Stimulated activated CD4-positive, alpha-beta T cell treated with anti-CD3 and anti-CD28 coated beads, TNF-alpha, amount 100 ng/mL, for 4 hours (primary cell): ENCODE measurements at regions not wholly inside any gene's neighbourhood (a gene's known extent, or its start where the extent isn't known, plus 50 kb on each side); places are given as distances from the start of the nearest gene placed in this dataset.

Experiments
- DNase-seq, 3 experiments: peaks; one replicate each; pipeline ENCODE4 v3.0.0-alpha.2; 2020; ENCODE audit warnings: low read depth in 3 of 3

GRCh38 chr6:165825256-165825815, 162.3 kb upstream of the PDE10A start:
- DNase-seq, result no peak

GRCh38 chr6:165823609-165824326, 160.7 kb upstream of the PDE10A start:
- no peak for DNase-seq

GRCh38 chr6:165822501-165822900, 159.5 kb upstream of the PDE10A start:
- no peak for DNase-seq

GRCh38 chr6:165821754-165822153, 158.7 kb upstream of the PDE10A start:
- no peak for DNase-seq

GRCh38 chr6:165820934-165821333, 157.9 kb upstream of the PDE10A start:
- no peak for DNase-seq

- no peak for DNase-seq
These were observed 157.4 kb upstream of the PDE10A start for GRCh38 chr6:165820407-165820806.

GRCh38 chr6:165819394-165819793, 156.4 kb upstream of the PDE10A start:
- no peak for DNase-seq

GRCh38 chr6:165818200-165818599, 155.2 kb upstream of the PDE10A start:
- DNase-seq, result no peak

GRCh38 chr6:165817771-165818170, 154.7 kb upstream of the PDE10A start:
- no peak for DNase-seq

GRCh38 chr6:165817148-165817547, 154.1 kb upstream of the PDE10A start:
- DNase-seq, result no peak

- DNase-seq, result no peak
These were observed 151.6 kb upstream of the PDE10A start for GRCh38 chr6:165814679-165815078.

- no peak for DNase-seq
These were observed 148.5 kb upstream of the PDE10A start for GRCh38 chr6:165811512-165811911.

GRCh38 chr6:165808021-165808420, 145.0 kb upstream of the PDE10A start:
- DNase-seq, result no peak

- no peak for DNase-seq
These were observed 144.4 kb upstream of the PDE10A start for GRCh38 chr6:165807249-165807960.

GRCh38 chr6:165806126-165806810, 143.2 kb upstream of the PDE10A start:
- DNase-seq, result no peak

GRCh38 chr6:165805636-165806035, 142.6 kb upstream of the PDE10A start:
- DNase-seq, result no peak

GRCh38 chr6:165805067-165805555, 142.1 kb upstream of the PDE10A start:
- no peak for DNase-seq

- DNase-seq, result no peak
These were observed 141.5 kb upstream of the PDE10A start for GRCh38 chr6:165804331-165805066.

GRCh38 chr6:165800337-165800736, 137.3 kb upstream of the PDE10A start:
- no peak for DNase-seq

- no peak for DNase-seq
These were observed 136.5 kb upstream of the PDE10A start for GRCh38 chr6:165799391-165800153.

GRCh38 chr6:165798991-165799390, 135.9 kb upstream of the PDE10A start:
- no peak for DNase-seq
